HG02840 (cell line): ENCODE measurements at regions not wholly inside any gene's neighbourhood (a gene's known extent, or its start where the extent isn't known, plus 50 kb on each side); places are given as distances from the start of the nearest gene placed in this dataset.

Experiments used
- ATAC-seq: cut with Tn5 transposase; IDR thresholded peaks from one replicate; pipeline ENCODE4 v1.9.1; 2021; ENCODE audit warnings: mild to moderate bottlenecking, moderate library complexity, moderate number of reproducible peaks; ENCODE audit not compliant: unreplicated experiment, low FRiP score

DNA sequence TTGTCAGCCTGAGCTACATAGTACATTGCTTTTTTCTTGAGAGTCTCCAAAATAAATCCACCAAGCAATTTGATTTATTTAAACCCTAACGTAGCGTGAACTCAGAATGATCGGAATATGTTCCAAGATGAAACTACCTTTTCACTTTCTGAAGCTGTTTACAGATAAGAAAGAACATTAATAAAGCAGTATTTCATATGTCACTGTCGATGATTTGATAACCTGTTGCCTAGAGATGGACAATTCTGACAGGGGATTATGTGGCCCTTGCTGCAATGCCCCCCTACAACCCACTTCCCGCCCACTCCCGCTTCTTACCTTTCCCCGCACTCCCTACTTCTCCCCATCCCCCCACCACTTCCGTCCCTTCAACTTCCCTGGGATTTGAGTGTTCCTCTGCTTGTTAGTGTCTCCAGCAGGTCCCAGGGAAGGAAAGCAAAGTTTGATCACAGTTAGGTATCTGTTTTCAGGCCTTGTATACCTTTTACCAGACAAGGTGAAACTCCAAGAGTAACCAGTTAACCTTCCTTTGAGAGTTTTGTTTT is 229.2 kb upstream of the HMGA2 start:
- ATAC-seq: no peak

DNA sequence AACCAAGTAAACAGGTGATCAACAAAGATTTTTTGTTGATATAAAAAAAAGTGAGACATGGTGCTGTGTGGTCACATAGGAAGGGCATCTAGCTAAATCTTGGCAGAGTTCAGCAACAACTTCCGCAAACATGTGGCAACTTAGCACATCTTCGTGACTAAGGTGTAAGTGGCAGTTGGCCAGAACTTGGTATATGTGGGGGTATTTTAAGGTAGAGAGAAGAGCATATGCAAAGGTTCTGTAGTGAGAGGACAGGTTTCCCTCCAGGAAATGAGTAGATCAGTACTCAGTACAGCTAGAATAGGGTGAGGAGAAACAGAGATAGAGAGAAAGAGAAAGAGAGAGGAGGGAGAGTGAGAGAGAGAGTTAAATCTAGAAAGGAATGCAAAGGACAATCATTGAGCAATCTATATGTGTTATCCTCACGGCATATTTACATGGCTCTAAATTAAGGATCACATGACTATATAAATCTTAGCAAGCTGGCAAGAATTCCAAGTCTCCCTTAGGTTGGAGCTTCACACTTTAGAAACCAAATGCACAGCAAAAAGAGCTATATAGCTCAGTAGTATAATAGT is 227.7 kb upstream of the HMGA2 start:
- no peak for ATAC-seq

DNA sequence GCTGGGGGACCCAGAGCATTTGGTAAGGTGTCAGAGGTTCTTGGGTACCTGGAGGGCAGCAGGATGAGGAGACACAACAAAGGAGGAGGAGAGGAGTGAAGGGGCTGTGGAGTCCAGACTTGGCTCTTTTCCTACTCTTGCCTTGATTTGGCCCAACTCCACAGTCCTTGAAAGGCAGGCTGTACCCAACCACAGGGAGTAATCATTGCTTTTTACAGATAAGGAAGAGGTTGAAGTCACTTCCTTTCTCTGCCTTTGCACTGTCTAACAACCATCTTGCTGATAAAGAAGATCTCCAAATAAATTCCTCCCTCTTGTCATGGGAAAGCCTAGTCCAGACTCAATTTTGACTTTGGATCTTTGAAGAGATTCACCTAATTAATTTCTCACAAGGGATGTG is 226.8 kb upstream of the HMGA2 start:
- ATAC-seq: no peak

DNA sequence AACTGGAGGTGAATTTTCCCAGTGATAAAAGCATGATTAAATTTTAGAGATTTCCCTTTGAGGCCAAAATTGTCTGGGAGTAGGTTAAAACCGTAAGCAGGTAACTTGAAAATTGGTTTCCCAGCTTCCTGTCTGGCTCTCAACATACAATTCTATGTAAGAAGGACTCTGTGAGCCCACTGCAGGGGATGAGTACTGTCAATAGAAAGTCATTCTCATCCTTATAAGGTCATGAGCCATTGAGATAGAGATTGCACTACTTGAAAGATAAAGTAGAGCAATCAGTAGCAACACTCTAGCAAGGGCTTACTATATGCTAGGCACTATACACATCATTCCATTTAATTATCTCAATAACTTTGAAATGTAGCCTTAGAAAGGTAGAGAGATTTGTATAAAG is 225.6 kb upstream of the HMGA2 start:
- no peak for ATAC-seq

DNA sequence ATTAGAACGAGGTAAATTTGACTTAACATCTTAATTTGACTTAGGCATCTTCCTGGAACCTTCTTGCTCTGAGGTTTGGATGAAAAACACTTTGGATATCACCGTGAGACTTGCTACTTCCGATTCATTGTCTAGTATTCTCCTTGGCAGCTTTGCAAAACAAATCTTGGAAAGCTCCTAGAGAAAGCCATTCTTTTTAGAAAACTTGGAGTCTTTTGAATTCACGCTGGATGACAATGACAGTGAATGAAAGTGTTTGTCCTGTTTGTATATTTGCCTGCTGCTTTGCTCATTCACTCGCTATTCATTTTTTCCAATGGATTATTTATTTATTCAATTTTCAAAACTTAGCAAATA is 222.1 kb upstream of the HMGA2 start:
- no peak for ATAC-seq

DNA sequence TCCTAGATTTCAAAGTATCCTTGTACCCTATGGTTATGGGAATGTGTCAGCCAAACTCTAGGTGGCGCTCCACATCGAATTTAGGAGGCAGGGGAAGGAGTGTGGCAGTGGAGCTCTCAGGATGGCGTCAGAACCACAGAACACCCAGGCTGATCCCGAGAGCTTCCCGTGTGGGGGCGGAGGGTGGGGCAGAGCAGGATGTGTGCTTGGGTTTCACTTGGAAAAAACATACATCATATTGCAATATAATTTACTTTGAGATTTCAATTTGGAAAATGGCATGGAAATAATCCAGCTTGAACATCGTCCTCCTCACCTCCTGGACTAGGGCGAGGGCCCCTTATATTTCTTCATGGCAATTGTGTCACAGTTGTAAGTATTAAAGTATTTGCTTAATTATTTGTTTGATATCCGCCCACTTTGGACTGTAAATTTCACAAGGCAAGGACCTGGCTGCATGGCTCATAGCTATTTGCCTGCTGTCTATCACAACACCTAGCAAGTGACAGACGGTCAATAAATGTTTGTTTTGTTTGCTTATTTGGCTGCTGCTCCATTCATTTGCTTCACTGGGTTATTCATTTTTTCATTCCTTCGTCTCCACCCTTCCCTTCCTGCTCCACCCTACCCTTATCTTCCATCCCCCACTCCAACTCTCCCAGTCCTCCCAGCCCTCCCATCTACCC is 221.5 kb upstream of the HMGA2 start:
- no peak for ATAC-seq

DNA sequence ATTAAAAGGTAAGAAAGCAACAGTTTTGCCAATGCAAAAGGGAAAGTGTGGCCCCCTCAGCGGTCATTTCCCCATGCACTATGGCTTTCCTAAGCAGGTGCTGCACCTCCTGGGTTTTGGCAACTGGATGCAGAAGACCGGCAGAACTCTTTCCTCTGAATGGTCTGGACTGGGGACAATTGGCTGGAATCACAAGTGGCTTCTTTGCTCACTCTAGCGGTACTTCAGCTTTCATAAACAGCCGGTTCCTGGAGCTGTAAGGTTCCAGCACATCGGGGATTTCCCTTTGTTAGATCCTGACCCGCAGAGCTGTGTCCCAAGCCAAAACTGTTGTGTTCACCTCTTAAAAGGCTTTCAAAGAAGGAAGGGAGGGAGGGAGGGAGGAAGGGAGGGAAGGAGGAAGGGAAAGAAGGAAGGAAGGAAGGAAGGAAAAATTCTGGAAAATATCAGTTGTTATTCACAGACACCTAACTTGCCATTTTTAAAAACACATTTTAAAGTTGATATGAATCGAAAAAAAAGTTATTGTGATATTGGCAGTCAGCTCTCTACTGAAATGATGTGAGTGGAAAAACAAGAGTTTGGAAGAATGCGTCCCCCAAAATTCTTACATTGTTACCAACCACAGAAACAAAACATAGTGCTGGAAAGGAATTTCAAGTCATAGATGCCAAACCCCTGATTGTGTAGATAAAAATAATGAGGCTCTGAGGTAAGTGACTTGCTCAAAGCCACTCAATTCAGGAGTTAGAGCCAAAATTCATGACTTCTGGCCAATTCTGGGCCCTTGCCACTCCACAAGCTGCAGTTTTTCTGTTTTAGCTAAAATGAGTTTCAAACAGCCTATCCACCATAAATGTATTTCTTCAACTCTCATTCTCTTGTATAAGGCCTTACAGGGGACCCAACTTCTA is 220.6 kb upstream of the HMGA2 start:
- no peak for ATAC-seq

DNA sequence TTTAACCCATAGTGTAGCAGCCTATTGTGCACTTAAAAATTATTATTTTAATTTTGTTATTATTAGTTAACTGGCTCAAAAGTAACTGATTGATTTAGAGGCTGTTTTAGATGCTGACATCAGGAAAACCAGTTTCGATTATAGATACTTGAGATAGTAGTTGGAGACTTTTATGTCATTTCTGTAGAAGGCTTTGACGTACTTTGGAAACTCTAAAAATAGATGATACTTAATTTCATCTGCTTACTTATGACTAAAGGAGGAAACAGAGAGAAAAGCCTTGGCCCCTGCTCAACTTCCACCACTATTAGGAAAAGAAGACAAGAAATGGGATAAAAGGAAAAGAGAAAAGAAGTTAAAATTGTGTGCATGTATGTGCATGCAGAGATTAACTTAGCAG is 219.3 kb upstream of the HMGA2 start:
- no peak for ATAC-seq

DNA sequence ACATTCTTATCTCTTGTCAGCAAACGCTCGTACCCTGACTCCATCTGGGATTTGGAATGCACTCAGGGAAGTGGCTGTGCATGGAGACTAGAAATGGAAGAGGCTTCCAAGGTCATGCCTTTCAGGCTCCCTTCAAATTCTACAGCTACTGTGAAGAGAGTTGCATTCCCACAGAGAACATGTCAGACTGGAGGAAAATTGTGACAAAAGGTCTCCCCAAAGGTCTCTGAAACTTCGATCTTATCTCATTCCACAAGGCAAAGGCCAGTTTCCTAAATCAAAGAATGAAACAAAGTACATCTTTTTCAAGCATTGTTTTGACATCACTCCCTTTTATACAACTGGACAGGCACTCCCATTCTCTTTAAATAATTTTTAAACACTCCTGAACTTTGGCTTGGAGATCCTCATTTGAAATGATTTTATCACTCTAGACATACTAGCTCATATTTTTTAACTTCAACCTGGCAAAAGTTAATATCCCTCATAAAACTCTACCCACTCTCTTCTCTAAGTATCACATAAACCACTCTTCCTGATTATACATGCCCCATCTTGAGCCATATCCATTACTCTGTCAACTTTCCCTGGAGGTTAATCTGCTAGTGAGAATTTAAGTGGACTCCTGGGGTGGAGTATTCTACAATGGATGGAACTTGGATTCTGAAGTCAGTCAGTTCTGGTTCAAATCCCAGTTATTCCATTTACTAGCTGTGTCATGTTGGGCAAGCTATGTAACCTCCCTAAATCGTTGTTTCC is 218.1 kb upstream of the HMGA2 start:
- ATAC-seq: no peak

DNA sequence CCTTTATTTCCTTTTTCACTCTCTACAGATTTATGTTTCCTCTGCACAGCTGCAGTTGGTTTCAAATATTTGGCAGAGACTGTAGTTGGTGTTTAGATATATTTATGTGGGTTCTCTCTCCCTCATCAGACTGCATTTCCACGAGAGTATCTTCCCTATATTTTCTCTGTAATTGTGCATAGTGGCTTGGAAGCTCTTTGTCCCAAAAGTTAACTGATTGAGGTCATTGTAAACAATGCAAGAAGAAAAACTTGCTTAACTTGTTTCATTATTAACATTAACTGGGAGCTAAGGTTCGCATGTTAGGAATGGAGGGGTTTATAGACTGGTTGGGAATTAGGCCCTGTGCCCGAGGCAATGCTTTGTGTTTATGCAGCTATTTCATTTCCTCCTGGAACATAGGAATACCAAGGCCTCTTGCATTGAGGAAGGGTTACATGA is 216.9 kb upstream of the HMGA2 start:
- no peak for ATAC-seq

DNA sequence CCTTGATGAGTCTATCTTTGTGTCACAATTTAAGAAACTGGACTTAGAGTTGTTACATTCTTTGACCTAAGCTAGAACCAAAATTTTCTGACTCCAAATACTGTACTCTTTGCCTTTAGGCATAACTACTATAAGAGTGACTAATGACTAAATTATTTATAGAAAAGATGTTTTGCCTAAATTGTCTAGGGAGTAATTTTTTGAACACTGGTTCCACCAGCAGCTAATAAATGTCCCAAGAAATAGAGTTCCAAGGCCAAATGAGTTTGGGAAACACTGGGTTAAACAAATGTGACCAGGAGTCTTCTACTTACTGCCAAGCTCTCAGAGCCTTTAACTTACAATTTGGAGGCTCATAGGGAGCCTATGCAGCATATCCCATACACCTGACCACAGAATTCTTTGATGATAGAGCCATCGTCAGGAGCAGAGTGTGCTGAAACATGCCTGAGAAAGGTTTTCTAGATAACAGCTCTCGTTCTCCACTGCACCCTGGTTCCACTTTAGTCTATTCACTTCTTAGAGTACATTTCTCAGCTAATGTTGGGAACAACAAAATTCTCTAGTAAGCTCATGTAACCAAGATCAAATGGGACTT is 215.9 kb upstream of the HMGA2 start:
- ATAC-seq: no peak

DNA sequence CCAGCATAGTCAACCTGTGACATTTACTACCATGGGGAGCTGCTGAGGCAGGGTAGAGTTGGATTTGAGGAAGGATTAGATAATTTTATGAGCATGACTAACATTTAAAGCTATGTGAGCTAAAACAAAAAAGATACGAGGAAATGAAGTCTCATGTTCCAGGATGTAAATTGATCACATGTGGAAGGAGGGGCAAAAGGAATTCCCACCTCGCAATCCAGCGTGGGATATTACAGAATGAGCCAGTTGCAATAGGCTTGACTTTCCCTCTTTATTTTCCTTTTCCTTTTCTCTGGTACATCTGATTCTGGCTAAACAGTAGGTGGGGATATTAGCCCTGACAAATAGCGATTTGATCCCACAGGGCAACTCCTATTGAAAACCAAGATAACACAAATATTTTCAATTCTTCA is 214.9 kb upstream of the HMGA2 start:
- no peak for ATAC-seq

DNA sequence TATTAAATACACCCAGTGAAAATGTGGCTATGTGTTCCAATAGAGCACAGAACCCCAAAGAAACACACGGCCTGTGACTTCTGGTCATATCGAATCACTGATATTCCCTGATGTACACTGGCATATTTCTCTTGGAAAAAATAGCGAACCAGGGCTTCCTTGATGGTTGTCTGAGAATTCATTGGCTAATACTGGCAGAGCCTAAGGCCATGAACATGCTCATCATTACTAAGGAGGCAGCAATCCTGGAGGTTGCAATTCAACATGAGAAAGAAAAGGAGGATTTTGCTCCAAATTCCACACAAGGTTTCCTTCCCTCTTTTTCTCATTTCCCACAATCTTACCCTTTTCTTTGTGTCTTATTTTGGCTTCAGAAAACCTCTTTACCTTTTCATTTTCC is 212.9 kb upstream of the HMGA2 start:
- no peak for ATAC-seq

DNA sequence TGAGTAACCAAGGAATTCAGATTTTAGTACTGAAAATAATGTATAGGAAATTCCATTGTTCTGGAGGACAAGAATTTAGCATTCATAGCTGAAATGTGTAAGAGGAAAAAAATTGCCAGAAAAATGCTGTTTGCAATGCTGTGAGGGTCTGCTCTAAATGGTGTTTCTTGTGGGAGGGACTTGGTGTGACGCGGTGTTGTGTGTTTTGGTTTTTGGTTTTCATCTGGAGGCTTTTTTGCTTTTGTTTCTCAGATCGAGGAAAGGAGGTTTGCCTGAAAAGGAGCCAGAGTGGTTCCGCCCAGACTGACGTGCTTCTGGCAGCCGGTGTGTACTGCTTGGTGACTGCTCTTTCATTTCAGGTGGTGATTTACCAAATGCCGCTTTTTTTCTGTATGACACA is 211.8 kb upstream of the HMGA2 start:
- ATAC-seq: no peak

DNA sequence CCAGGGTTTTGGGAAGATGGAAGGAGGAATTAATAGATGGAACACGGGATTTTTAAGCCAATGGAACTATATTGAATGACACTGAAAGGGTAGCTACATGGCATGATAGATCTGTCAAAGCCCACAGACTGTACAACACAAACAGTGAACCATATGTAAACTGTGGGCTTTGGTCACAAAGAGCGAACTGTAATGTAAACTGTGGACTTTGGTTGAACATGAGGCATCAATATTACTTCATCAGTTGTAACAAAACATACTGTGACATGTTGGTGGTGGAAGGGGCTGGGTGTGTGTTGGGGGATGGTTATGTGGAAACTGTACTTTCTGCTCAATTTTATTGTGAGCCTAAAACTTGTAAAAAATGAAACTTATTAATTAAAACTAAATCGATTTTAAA is 210.6 kb upstream of the HMGA2 start:
- no peak for ATAC-seq

DNA sequence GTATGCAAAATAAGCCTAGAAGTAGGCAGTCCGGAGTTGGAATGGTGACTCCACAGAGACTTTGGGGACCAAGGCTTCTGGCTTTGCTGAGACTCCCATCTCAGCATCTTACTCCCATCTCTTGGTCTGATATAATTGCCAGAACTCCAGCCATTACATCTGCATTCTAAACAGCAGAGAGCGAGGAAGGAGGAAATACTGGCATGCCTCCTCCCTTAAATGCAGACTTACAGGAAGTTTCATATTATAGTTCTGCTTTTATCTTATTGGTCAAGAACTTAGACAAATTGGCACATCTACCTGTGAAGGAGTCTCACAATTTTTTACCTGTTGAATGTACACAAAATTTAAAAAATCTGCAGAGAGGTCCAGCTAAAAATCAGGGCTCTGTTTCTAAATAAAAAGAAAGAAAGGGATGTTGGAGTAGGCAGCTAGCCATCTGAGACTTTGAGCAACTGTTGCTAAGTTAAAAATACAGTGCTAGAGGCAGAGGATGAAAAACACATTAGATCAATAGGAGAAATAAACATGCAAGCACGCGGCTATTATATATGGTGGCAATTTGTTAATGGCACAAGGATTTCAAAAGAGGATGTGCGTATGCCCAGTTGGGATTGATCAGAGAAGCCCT is 209.9 kb upstream of the HMGA2 start:
- ATAC-seq: no peak

DNA sequence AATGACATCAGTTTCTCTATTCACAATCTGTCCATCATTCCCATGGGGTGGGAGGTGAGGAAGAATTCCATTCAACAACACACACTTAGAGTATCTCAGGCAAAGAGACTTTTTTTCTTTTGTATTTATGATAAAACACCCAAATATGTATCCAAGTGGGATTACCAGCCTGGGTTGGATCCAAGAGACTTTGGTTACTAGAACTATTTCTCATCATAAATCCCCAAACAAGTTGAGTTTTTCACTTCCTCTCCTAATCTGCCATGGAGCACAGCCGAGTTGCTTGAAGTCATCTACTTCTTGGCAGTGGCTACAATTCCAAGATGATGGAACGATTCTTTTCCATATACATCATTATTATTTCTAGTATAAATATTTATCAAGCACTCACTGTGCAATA is 209.2 kb upstream of the HMGA2 start:
- no peak for ATAC-seq

DNA sequence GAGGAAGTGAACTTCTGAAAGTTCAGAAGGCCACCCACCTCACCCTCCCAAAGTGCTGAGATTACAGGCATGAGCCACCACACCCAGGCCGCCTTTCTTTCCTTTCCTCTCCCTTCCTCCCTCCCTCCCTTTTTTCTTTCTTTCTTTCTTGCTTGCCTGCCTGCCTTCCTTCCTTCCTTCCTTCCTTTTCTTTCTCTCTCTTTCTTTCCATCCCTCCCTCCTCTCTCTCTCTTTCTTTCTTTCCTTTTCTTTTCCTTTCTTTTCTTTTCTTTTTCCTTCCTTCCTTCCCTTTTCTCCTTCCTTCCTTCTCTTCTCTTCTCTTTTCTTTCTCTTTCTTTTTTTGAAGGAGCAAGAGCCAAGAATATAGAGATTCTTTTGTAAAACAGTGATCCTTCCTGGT is 208.3 kb upstream of the HMGA2 start:
- ATAC-seq: no peak

DNA sequence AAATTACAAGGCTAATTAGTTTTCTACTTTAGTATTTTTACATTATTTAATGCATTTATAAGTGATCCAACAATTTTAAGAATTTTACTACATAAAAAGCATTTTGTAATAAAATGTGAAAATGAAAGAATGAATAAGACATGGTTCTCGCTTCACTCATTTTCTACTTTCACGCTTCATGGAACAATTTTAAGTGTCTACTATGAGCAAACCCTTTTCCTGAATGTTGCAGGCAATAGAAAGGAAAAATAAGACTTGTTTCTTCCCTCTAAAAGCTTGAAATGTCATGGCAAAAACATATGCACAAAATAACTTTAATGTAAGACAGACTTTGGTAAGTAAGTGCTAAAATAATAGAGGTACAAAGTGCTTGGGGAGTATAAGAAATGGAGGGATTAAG is 205.7 kb upstream of the HMGA2 start:
- no peak for ATAC-seq

DNA sequence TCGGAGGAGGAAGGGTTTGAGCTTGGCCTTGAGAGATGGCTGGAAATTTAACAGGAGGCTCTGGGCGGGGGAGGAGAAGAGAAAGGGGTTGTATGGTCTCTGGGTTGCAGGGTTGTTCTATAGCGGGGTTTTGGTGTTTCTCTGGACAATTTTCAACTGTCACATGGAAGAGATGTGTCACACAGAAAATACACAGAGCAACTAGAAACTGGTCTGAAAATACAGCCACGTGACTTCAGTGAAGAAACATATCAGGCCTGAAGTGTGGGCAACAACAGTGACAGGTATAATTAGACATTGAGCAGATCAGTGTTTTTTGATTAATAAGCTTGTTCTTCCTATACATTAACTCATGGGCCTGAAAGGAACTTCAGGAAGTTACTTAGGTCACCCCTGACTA is 205.3 kb upstream of the HMGA2 start:
- ATAC-seq: no peak
